A549 (cell line): ENCODE measurements at regions not wholly inside any gene's neighbourhood (a gene's known extent, or its start where the extent isn't known, plus 50 kb on each side); places are given as distances from the start of the nearest gene placed in this dataset.

Experiments used
- ATAC-seq, 2 experiments: fragments of 200-7000 bp in 1 of 2; fragments of >200 bp in 1 of 2; cut with Nextera tagmentation in 1 of 2; cut with Tn5 transposase in 1 of 2; 3 replicates each; pipeline versions ENCODE4 v1.8.0 to v1.9.1; 2018 to 2020; ENCODE audit warnings: mild to moderate bottlenecking in 1 of 2, moderate library complexity in 1 of 2
- CTCF ChIA-PET: fragments of 300-600 bp; sonication (Branson Sonifier 250); formaldehyde crosslinking; extraction: SDS; loops from one replicate; lab custom pipeline; 2021; ENCODE audit warnings: antibody characterized with exemption, inconsistent platforms; lab: Yijun Ruan, JAX
- POLR2A ChIA-PET: fragments of 350-600 bp; formaldehyde crosslinking; extraction: SDS; loops from one replicate; lab custom pipeline; 2021; ENCODE audit warnings: antibody characterized with exemption, inconsistent platforms; lab: Yijun Ruan, JAX
- DNase-seq, 2 experiments: peaks; one replicate each; pipeline versions ENCODE4 v3.0.0 to v3.0.0-alpha.2; 2011 to 2016; ENCODE audit warnings: low read depth in 1 of 2, low spot score in 1 of 2
- FAIRE-seq: peaks from 2 replicates; lab custom pipeline; 2011; peaks lifted over from hg19 to GRCh38; lab: Jason Lieb, UNC
- H3K27ac ChIP-seq, 2 experiments: fragments of >200 bp; sonication (Bioruptor Twin); formaldehyde crosslinking; 3 replicates each; pipeline ENCODE4 v1.5.1; 2016 to 2017
- H3K4me1 ChIP-seq: fragments of >200 bp; sonication (Bioruptor Twin); formaldehyde crosslinking; 3 replicates; pipeline ENCODE4 v1.6.1; 2016
- H3K4me2 ChIP-seq: fragments of >200 bp; sonication (Bioruptor Twin); formaldehyde crosslinking; 3 replicates; pipeline ENCODE4 v1.6.1; 2016
- H3K4me3 ChIP-seq: fragments of >200 bp; sonication (Bioruptor Twin); formaldehyde crosslinking; 3 replicates; pipeline ENCODE4 v1.5.1; 2016
- H3K9me3 ChIP-seq: fragments of >200 bp; sonication (Bioruptor Twin); formaldehyde crosslinking; 3 replicates; pipeline ENCODE4 v1.6.1; 2016
- ATOH8 ChIP-seq: fragments of 250-450 bp; sonication (Bioruptor Pico); IDR thresholded peaks from 2 replicates; pipeline ENCODE4 v1.5.0; 2020; ENCODE audit warnings: low read depth, mild to moderate bottlenecking, moderate library complexity
- CBX2 ChIP-seq: fragments of 200-600 bp; sonication (generic); IDR thresholded peaks from 2 replicates; pipeline ENCODE4 v1.6.1; 2016; ENCODE audit warnings: low read depth, mild to moderate bottlenecking, borderline replicate concordance
- CHD2 ChIP-seq: fragments of 150-350 bp; IDR thresholded peaks from 2 replicates; pipeline ENCODE4 v1.6.1; 2014; ENCODE audit warnings: low read length; ENCODE audit not compliant: partially characterized antibody
- CHD4 ChIP-seq: fragments of 200-600 bp; sonication (generic); IDR thresholded peaks from 2 replicates; pipeline ENCODE4 v1.6.1; 2016; ENCODE audit warnings: antibody characterized with exemption, mild to moderate bottlenecking, borderline replicate concordance
- CTCF ChIP-seq: fragments of >200 bp; sonication (Bioruptor Twin); formaldehyde crosslinking; IDR thresholded peaks from 3 replicates; pipeline ENCODE4 v1.5.1; 2016
- EHF ChIP-seq: fragments of 250-450 bp; sonication (Bioruptor Pico); IDR thresholded peaks from 2 replicates; pipeline ENCODE4 v1.5.0; 2020; ENCODE audit warnings: mild to moderate bottlenecking
- EHMT2 ChIP-seq: fragments of 200-600 bp; sonication (generic); IDR thresholded peaks from 2 replicates; pipeline ENCODE4 v1.6.1; 2016; ENCODE audit warnings: antibody characterized with exemption, low read depth, mild to moderate bottlenecking, moderate library complexity
- EP300 ChIP-seq, 2 experiments: fragments of >200 bp; sonication (Bioruptor Twin); formaldehyde crosslinking; IDR thresholded peaks; 2 replicates in 1 of 2; 3 replicates in 1 of 2; pipeline ENCODE4 v1.6.1; 2016 to 2017
- ESRRA ChIP-seq: fragments of 150-350 bp; IDR thresholded peaks from 2 replicates; pipeline ENCODE4 v1.6.1; 2014; ENCODE audit warnings: mild to moderate bottlenecking, low read length, borderline replicate concordance
- FOSB ChIP-seq: fragments of 250-450 bp; sonication (Bioruptor Pico); IDR thresholded peaks from 2 replicates; pipeline ENCODE4 v1.5.0; 2020; ENCODE audit warnings: mild to moderate bottlenecking, moderate library complexity
- FOXS1 ChIP-seq: fragments of 250-450 bp; sonication (Bioruptor Pico); IDR thresholded peaks from 2 replicates; pipeline ENCODE4 v1.5.0; 2020; ENCODE audit warnings: mild to moderate bottlenecking, moderate library complexity
- HOXA7 ChIP-seq: fragments of 250-450 bp; sonication (Bioruptor Pico); IDR thresholded peaks from 2 replicates; pipeline ENCODE4 v1.5.0; 2020; ENCODE audit warnings: mild to moderate bottlenecking, moderate library complexity
- HOXB5 ChIP-seq: fragments of 250-450 bp; sonication (Bioruptor Pico); IDR thresholded peaks from 2 replicates; pipeline ENCODE4 v1.5.0; 2020; ENCODE audit warnings: mild to moderate bottlenecking, moderate library complexity
- JUN ChIP-seq, 2 experiments: fragments of >200 bp; sonication (Bioruptor Twin); formaldehyde crosslinking; IDR thresholded peaks; 2 replicates in 1 of 2; 3 replicates in 1 of 2; pipeline ENCODE4 v1.6.1; 2016 to 2017
- KDM1A ChIP-seq: fragments of 200-600 bp; sonication (generic); IDR thresholded peaks from 2 replicates; pipeline ENCODE4 v1.6.1; 2016; ENCODE audit warnings: low read depth, mild to moderate bottlenecking
- KDM5A ChIP-seq: fragments of 200-600 bp; sonication (generic); IDR thresholded peaks from 2 replicates; pipeline ENCODE4 v1.6.1; 2016; ENCODE audit warnings: antibody characterized with exemption, mild to moderate bottlenecking
- MAZ ChIP-seq: fragments of 150-350 bp; IDR thresholded peaks from 2 replicates; pipeline ENCODE4 v1.6.1; 2014; ENCODE audit warnings: antibody characterized with exemption, low read depth, low read length, borderline replicate concordance
- NFE2L2 ChIP-seq: fragments of 150-350 bp; conservative IDR thresholded peaks from 2 replicates; pipeline ENCODE4 v1.6.1; 2014; ENCODE audit warnings: low read length
- NPAS2 ChIP-seq: fragments of 250-450 bp; sonication (Bioruptor Pico); IDR thresholded peaks from 2 replicates; pipeline ENCODE4 v1.8.0; 2022; ENCODE audit warnings: mild to moderate bottlenecking, moderate library complexity, borderline replicate concordance
- POLR2A ChIP-seq: IDR thresholded peaks from 2 replicates; pipeline ENCODE4 v1.6.1; 2012; ENCODE audit warnings: mild to moderate bottlenecking, low read length
- RAD21 ChIP-seq, 2 experiments: fragments of >200 bp in 1 of 2; sonication (Bioruptor Twin) in 1 of 2; formaldehyde crosslinking in 1 of 2; IDR thresholded peaks in 1 of 2; conservative IDR thresholded peaks in 1 of 2; 2 replicates in 1 of 2; 3 replicates in 1 of 2; pipeline ENCODE4 v1.6.1; 2012 to 2018; ENCODE audit warnings: inconsistent platforms in 1 of 2
- RFX5 ChIP-seq: fragments of 450-650 bp; IDR thresholded peaks from 2 replicates; pipeline ENCODE4 v1.7.1; 2014; ENCODE audit warnings: antibody characterized with exemption, mild to moderate bottlenecking, moderate library complexity
- RNF2 ChIP-seq: fragments of 200-600 bp; sonication (generic); IDR thresholded peaks from 2 replicates; pipeline ENCODE4 v1.6.1; 2016; ENCODE audit warnings: low read depth, mild to moderate bottlenecking, antibody characterized with exemption, moderate library complexity, borderline replicate concordance
- SMC3 ChIP-seq: fragments of >200 bp; sonication (Bioruptor Twin); formaldehyde crosslinking; IDR thresholded peaks from 3 replicates; pipeline ENCODE4 v1.6.1; 2018; ENCODE audit warnings: inconsistent platforms
- SREBF2 ChIP-seq: fragments of 450-650 bp; IDR thresholded peaks from 2 replicates; pipeline ENCODE4 v1.6.1; 2014; ENCODE audit warnings: mild to moderate bottlenecking, moderate library complexity
- TFCP2L1 ChIP-seq: fragments of 250-450 bp; sonication (Bioruptor Pico); IDR thresholded peaks from 2 replicates; pipeline ENCODE4 v1.5.0; 2021; ENCODE audit warnings: mild to moderate bottlenecking
- WGBS: methylation state at CpG from one replicate; pipeline ENCODE4 v1.1.6; 2017; ENCODE audit errors: missing lambda C conversion rate; 5-methylcytosine and 5-hydroxymethylcytosine counted together

- no peak for TF ChIP-seq CTCF
- TF ChIP-seq KDM5A: no peak
- no peak for TF ChIP-seq CHD4
- no peak for TF ChIP-seq TFCP2L1 (CRISPR knock-in tag)
- no peak for TF ChIP-seq KDM1A
- no peak for TF ChIP-seq FOXS1 (CRISPR knock-in tag)
- TF ChIP-seq EHMT2: no peak
- no peak for TF ChIP-seq SREBF2
These were observed 66.4 kb upstream of the UGT2B15 start (continued) for GRCh38 chr4:68736813-68737212.

GRCh38 chr4:68738036-68738435, 67.6 kb upstream of the UGT2B15 start:
- no peak overlapping the region for H3K4me3 ChIP-seq
- CTCF ChIA-PET: no interaction called here
- no peak for DNase-seq
- FAIRE-seq: no peak
- no peak overlapping the region for H3K4me2 ChIP-seq
- TF ChIP-seq EP300 (IDR thresholded peaks at IDR 0.05): no peak
- no peak for TF ChIP-seq EHF (CRISPR knock-in tag)
- no peak for TF ChIP-seq HOXA7 (CRISPR knock-in tag)
- TF ChIP-seq NFE2L2: no peak
- TF ChIP-seq, all 56 proteins: peak for 0
- no peak for ATAC-seq
- Histone ChIP-seq H3K4me1 (peaks cover 23% of the 10 kb centered on the region), H3K27ac (peak overlapping the region in 1 of 2 experiments; percentile 42; a peak in 2 of 6 replicates), H3K9me3 (peaks cover 32% of the 10 kb centered on the region; the same call in 2 of the 3 replicates)
- 96% methylated on average over 2 of the region's 2 CpGs for WGBS
- POLR2A ChIA-PET: no interaction called here

- H3K4me1 ChIP-seq: peaks cover 30% of the 10 kb centered on the region
- DNase-seq (no peak), ATAC-seq (peak; percentile 53 to 56; a peak in 5 of 6 replicates), FAIRE-seq (no peak)
- TF ChIP-seq RFX5: no peak
- TF ChIP-seq RAD21 (conservative IDR thresholded peaks at IDR 0.05 in 1 of 2, IDR thresholded peaks at IDR 0.05 in 1 of 2): no peak
- no peak for TF ChIP-seq CHD2
- no peak for TF ChIP-seq NPAS2
- TF ChIP-seq JUN (IDR thresholded peaks at IDR 0.05): no peak
- TF ChIP-seq HOXB5 (CRISPR knock-in tag): no peak
- TF ChIP-seq CBX2: no peak
- no peak for TF ChIP-seq ESRRA
- TF ChIP-seq SREBF2: no peak
- TF ChIP-seq POLR2A: no peak
- no peak for TF ChIP-seq CHD4
- no peak for TF ChIP-seq ATOH8 (CRISPR knock-in tag)
- TF ChIP-seq MAZ: no peak
- TF ChIP-seq SMC3: no peak
- no peak for TF ChIP-seq KDM5A
- no peak for TF ChIP-seq NFE2L2
- no peak for TF ChIP-seq KDM1A
- no peak for TF ChIP-seq TFCP2L1 (CRISPR knock-in tag)
- no peak for TF ChIP-seq RNF2
- TF ChIP-seq FOSB (CRISPR knock-in tag): no peak
- H3K27ac ChIP-seq: peak overlapping the region; percentile 95
- ChIA-PET POLR2A (interaction anchor here (1.3 kb wide), 1 partner anchor 11 kb away, joined by 6 read pairs; no protein-coding TSS in a partner anchor), CTCF (no interaction called here)
- H3K4me2 ChIP-seq: peak overlapping the region; percentile 60
- no peak overlapping the region for H3K4me3 ChIP-seq
- H3K9me3 ChIP-seq: peaks cover 4% of the 10 kb centered on the region; the same call in 1 of the 3 replicates
- 21% methylated on average over 2 of the region's 2 CpGs for WGBS
These were observed 71.4 kb upstream of the UGT2B10 start for GRCh38 chr4:68744368-68744767.
